ENCODE measurements at regions not wholly inside any gene's neighbourhood (a gene's known extent, or its start where the extent isn't known, plus 50 kb on each side); places are given as distances from the start of the nearest gene placed in this dataset.

DNA sequence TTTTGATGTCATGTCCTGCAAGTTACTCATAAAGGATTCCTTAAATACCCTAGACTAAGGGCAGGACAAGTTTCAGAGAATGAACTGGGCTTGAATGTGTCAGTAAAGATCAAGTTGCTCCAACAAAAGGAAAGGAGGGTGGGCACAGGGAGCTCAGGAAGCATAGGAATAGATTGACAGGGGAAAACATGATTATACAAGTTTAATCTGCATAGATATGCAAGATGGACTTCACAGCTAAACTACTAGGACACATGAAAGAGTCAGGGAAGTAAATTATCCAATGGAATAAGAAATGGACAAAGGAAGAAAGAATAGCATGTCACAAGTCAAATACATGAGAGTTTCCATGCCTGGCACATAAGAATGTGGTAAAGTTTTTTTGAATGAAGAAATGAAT, 203.9 kb upstream of the SAMSN1 start:
- TF ChIP-seq CTCF (IDR thresholded peaks at IDR 0.05) (no peak), POLR2A (IDR thresholded peaks at IDR 0.05) (no peak)
